ENCODE measurements at regions not wholly inside any gene's neighbourhood (a gene's known extent, or its start where the extent isn't known, plus 50 kb on each side); places are given as distances from the start of the nearest gene placed in this dataset.

DNA sequence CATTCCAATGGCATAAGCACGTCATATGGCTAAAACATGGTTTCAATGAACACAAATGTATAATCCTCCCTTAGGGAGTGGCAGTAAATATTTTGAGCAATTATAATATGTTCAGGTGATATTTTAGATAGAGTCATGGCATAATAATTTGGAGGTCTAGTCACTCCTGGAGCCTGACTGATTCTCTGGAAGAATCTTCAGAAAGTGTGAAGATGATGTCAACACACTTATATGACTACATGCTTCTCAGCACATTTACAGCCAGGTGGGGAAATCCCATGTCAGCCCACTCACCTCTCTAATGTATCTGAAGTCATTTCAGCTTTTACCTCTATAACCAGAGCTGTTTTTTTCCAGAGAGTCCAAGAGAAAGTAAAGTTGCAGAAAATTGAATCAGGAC is 474.8 kb downstream of the SHISA9 start:
- TF ChIP-seq, protein P1, sequence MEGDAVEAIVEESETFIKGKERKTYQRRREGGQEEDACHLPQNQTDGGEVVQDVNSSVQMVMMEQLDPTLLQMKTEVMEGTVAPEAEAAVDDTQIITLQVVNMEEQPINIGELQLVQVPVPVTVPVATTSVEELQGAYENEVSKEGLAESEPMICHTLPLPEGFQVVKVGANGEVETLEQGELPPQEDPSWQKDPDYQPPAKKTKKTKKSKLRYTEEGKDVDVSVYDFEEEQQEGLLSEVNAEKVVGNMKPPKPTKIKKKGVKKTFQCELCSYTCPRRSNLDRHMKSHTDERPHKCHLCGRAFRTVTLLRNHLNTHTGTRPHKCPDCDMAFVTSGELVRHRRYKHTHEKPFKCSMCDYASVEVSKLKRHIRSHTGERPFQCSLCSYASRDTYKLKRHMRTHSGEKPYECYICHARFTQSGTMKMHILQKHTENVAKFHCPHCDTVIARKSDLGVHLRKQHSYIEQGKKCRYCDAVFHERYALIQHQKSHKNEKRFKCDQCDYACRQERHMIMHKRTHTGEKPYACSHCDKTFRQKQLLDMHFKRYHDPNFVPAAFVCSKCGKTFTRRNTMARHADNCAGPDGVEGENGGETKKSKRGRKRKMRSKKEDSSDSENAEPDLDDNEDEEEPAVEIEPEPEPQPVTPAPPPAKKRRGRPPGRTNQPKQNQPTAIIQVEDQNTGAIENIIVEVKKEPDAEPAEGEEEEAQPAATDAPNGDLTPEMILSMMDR (conservative IDR thresholded peaks at IDR 0.05; ENCODE audit: low read depth in 2 of 2): no peak
- TF ChIP-seq ZNF114 (CRISPR knock-in tag; IDR thresholded peaks at IDR 0.05): no peak
- TF ChIP-seq EZH2phosphoT487 (IDR thresholded peaks at IDR 0.05; ENCODE audit: unreplicated experiment): no peak
- no peak for TF ChIP-seq POLR2AphosphoS5 (IDR thresholded peaks at IDR 0.05; ENCODE audit: low read depth)
- TF ChIP-seq EZH2 (IDR thresholded peaks at IDR 0.05; ENCODE audit: low read depth, unreplicated experiment): no peak
- TF ChIP-seq, protein P2, sequence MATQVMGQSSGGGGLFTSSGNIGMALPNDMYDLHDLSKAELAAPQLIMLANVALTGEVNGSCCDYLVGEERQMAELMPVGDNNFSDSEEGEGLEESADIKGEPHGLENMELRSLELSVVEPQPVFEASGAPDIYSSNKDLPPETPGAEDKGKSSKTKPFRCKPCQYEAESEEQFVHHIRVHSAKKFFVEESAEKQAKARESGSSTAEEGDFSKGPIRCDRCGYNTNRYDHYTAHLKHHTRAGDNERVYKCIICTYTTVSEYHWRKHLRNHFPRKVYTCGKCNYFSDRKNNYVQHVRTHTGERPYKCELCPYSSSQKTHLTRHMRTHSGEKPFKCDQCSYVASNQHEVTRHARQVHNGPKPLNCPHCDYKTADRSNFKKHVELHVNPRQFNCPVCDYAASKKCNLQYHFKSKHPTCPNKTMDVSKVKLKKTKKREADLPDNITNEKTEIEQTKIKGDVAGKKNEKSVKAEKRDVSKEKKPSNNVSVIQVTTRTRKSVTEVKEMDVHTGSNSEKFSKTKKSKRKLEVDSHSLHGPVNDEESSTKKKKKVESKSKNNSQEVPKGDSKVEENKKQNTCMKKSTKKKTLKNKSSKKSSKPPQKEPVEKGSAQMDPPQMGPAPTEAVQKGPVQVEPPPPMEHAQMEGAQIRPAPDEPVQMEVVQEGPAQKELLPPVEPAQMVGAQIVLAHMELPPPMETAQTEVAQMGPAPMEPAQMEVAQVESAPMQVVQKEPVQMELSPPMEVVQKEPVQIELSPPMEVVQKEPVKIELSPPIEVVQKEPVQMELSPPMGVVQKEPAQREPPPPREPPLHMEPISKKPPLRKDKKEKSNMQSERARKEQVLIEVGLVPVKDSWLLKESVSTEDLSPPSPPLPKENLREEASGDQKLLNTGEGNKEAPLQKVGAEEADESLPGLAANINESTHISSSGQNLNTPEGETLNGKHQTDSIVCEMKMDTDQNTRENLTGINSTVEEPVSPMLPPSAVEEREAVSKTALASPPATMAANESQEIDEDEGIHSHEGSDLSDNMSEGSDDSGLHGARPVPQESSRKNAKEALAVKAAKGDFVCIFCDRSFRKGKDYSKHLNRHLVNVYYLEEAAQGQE (IDR thresholded peaks at IDR 0.05; ENCODE audit: unreplicated experiment): no peak
- no peak for TF ChIP-seq JUNB (IDR thresholded peaks at IDR 0.05; ENCODE audit: unreplicated experiment)
